ENCODE measurements at regions not wholly inside any gene's neighbourhood (a gene's known extent, or its start where the extent isn't known, plus 50 kb on each side); places are given as distances from the start of the nearest gene placed in this dataset.

- ATAC-seq (ENCODE audit: low FRiP score): no peak
- TF ChIP-seq CTCF (IDR thresholded peaks at IDR 0.05): no peak
- DNase-seq (ENCODE audit: low spot score): peak; percentile 19
These were observed 146.0 kb upstream of the C14orf180 start for GRCh38 chr14:104433401-104434213.

GRCh38 chr14:104434214-104435076 lies 145.1 kb upstream of the C14orf180 start:
- DNase-seq (ENCODE audit: low spot score) (no peak), ATAC-seq (ENCODE audit: low FRiP score) (no peak)
- no peak for TF ChIP-seq CTCF (IDR thresholded peaks at IDR 0.05)

- DNase-seq (ENCODE audit: low spot score): no peak
These were observed 144.2 kb upstream of the C14orf180 start for GRCh38 chr14:104435147-104436046.

GRCh38 chr14:104436047-104436591 lies 143.4 kb upstream of the C14orf180 start:
- ATAC-seq (ENCODE audit: low FRiP score) (peak; percentile 56), DNase-seq (ENCODE audit: low spot score) (peak; percentile 11)
- no peak for TF ChIP-seq CTCF (IDR thresholded peaks at IDR 0.05)

More at GRCh38 chr14:104435147-104436046, 144.2 kb upstream of the C14orf180 start:
- no peak for ATAC-seq (ENCODE audit: low FRiP score)
- no peak for TF ChIP-seq CTCF (IDR thresholded peaks at IDR 0.05)

- TF ChIP-seq CTCF (IDR thresholded peaks at IDR 0.05): no peak
- DNase-seq (ENCODE audit: low spot score): peak; percentile 9
- no peak for ATAC-seq (ENCODE audit: low FRiP score)
These were observed 142.5 kb upstream of the C14orf180 start for GRCh38 chr14:104436741-104437701.
